NCI-H1092 treated with DMSO at 0.1 percent for 48 hours (cell line): ENCODE measurements at regions not wholly inside any gene's neighbourhood (a gene's known extent, or its start where the extent isn't known, plus 50 kb on each side); places are given as distances from the start of the nearest gene placed in this dataset.
"Not testable (repeated sequence)": the region's sequence is repeated elsewhere in the genome, so short reads cannot be mapped to it uniquely, and the experiment has no call there.

ENCODE experiments used
- DNase-seq: peaks from one replicate; lab custom pipeline; 2025; lab: John Stamatoyannopoulos, UW

DNA sequence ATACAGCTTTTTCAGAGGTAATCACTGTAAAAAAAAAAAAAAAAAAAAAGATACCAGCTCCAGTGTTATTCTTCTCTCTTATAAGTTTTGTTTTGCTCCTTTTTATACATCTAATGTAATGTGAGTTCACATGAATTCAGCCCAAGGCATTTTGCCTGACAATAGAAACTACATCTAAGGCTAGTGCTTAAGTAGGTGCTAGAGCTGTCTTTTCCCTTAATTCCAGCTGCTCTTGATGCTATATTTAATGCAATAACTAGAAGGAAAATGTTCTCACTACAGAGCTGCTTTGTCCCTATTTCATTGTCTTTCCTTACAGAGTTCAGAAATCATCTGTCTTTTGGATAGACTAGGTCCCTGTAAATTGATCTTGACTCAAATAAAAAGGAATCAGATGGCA lies 150.1 kb downstream of the NAA11 start:
- DNase-seq, result peak; percentile 40

GRCh38 chr4:79174490-79175252 lies 151.2 kb downstream of the NAA11 start:
- DNase-seq, result no peak

GRCh38 chr4:79173186-79173585 lies 152.7 kb downstream of the NAA11 start:
- DNase-seq, result no peak

DNA sequence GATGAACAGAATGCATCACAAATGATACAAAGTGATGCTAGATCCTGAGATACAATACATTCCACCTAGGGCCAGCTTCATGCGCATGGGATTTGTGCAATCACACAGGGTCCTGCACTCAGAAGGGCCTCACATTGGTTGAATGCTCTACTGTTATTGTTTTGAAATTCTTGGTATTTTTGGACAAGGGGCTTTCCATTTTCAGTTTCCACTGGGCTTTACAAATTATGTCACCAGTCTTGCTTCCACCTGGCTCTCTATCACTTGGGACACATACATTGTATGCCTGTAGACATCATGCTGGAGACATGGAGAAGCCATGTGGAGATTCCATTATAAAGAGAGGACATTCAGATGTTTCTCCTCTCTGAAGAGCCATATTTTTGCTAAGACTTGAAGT lies 155.8 kb downstream of the NAA11 start:
- DNase-seq, result no peak

- DNase-seq, result peak; percentile 8
Measured at GRCh38 chr4:79164907-79165610, 160.8 kb downstream of the NAA11 start.

DNA sequence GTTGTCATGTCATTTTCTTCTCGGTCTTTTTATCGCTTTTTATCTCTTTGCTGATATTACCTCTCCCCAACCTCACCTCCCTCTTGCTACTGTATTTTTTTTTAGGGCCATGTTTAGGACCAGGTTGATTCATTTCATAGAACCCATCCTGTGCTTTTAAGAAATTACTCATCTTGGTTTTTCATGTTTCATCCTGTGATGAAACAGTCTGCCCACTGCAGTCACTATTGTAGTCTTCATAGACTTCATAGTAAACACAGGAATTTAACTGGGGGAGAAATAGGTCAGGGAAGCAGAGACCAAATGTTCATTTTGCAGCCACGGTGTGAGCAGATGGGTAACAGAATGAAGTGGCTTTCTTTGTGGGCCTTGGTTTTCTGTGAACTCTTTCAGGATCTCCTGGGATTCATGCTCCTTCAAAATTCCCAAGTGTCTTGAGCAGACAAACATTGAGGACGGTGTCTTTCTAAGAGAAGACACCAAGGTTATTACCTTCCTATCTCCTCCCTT lies 161.8 kb downstream of the NAA11 start:
- DNase-seq, result no peak

GRCh38 chr4:79160962-79161361 lies 164.9 kb downstream of the NAA11 start:
- no peak for DNase-seq

GRCh38 chr4:79158705-79159104 lies 167.2 kb downstream of the NAA11 start:
- not testable (repeated sequence) for DNase-seq

DNA sequence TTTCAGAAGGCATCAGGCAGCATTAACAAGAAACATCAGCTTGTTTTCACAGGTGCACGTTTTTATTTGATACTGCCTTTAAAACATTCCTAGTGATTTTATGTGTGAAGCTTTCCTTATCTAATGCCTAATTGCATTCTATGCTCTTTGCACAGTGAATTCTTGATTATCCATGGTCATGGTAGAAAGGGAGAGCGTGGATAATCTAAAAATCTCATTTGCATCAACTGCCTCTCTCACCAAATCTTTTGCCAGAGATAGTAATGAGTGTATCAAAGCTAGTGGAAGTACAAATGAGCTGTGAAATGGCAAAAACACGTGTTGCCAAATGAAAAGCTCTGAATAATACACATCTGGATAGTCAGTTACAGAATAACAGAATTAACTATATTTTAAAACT lies 170.5 kb downstream of the NAA11 start:
- DNase-seq, result no peak

DNA sequence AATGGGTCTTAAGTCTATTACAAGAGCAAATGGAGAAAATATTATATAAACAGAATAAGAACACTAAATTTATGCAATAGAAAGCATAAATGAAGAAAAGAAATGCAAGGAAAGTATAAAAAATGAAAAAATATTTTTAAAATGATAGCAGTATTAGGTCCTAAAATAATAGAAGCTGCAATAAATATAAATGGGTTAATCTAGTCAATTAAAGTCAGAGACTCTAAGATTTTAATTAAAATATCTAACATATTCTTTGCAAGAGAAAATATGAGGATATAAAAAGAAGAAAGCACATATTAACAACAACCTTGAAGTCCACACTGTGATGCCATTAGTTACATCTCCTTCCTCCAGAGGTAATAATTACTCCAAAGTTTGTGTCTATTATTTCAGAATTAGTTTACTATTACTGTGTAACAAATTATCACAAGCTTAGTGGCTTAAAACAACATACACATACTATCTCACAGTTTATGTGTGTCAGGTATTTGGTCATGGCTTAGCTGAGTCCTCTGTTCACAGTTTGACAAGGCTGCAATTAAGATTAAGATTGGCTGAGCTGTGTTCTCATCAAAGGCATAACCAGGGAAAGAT lies 174.9 kb downstream of the NAA11 start:
- DNase-seq, result no peak

- DNase-seq, result no peak
Measured at GRCh38 chr4:79148369-79148768, 177.5 kb downstream of the NAA11 start.

GRCh38 chr4:79147251-79147650 lies 178.6 kb downstream of the NAA11 start:
- no peak for DNase-seq

DNA sequence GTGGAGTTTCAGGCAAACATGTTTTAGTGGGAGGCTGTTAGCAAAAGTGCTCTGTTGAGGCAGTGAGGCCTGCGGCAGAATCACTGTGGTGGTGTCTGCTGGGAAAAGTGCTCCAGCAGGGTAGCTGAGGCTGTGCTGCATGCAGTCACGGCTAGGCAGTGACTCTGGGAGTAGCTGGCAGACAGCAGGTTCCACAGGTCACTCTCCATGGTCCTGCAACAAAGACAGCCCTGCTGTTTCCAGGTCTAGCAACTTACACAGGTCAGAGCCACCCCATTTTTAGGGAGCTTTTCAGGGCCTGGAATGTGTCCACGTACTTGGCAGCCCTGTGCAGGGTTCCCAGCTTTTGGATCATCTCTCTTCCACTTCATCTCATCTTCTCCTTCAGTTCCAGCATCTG lies 184.3 kb downstream of the NAA11 start:
- no peak for DNase-seq

DNA sequence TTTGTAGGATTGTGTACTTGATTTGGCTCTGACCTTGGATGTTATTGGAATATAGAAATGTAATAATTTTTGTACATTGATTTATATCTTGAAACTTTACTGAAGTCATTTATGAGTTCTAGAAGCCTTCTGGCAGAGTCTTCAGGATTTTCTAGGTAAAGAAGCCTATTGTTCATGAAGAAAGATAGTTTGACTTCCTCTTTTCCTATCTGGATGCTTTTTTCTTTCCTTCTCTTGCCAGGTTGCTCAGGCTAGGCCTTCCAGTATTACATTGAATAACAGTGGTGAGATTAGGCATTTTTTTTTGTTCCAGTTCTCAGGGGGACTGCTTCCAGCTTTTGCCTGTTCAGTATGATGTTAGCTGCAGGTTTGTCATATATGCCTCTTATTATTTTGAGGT lies 191.1 kb downstream of the NAA11 start:
- no peak for DNase-seq

DNA sequence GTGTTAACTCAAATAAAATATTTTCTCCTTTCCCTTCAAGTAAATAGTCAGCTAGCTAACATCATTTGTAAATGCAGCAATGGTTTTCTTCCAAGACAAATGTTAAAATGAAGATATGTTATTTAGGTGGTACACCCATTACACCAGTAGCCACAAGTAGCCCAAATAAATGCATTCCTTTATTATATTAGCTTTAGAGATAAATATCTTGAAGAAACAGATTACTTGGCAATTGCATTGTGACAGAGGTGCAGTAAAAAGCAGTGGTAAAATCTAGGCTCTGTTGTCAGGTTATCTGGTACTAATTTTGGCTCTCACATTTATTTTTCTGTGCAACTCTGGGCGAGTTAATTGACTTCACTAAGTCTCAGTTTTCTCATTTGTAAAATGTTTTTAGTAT lies 193.0 kb downstream of the NAA11 start:
- no peak for DNase-seq

GRCh38 chr4:79121875-79122358 lies 182.7 kb upstream of the PAQR3 start:
- no peak for DNase-seq

- DNase-seq, result no peak
Measured at GRCh38 chr4:79121223-79121622, 182.0 kb upstream of the PAQR3 start.

GRCh38 chr4:79117051-79117450 lies 177.8 kb upstream of the PAQR3 start:
- not testable (repeated sequence) for DNase-seq

DNA sequence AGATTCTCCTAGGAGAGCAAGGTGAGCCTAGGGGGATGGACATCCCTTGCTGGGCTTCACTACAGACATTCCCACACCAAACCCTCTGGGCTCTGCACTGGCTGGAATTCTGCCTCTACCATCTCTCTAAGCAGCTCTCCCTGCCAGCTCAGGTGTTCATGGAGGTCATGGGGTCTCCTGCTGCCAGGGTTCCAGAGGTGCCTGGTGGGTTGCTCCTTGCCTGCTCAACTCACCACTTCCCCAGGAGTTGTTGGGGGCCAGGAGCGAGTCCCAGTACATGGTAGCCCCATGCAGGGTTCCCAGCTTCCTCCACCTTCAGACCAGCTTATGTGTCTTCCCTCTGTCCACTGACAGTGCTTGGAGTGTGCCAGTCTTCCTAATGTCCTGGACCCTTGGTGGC lies 167.8 kb upstream of the PAQR3 start:
- DNase-seq, result no peak

- no peak for DNase-seq
Measured at GRCh38 chr4:79088946-79089691, 149.9 kb upstream of the PAQR3 start.

DNA sequence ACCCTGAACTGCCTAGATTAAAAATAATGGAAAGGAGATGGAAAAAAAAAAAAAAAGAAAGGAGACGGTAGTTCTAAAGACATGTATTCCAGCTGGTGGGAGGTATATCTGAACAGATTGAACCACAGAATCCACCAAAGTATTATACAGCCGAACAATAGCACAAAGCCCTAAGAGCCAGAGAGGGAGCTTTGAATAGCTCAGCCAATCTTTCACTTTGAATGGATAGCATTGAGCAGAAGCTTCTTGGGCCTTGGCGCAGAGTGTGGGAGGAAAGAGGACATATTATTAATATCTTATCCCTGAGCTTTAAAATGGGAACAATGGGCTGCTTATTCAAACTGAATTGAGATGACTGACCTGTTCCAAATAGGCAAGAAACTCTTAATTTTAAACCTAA lies 147.8 kb upstream of the PAQR3 start:
- DNase-seq, result no peak

GRCh38 chr4:79083406-79084010 lies 144.3 kb upstream of the PAQR3 start:
- no peak for DNase-seq
